ENCODE measurements at regions not wholly inside any gene's neighbourhood (a gene's known extent, or its start where the extent isn't known, plus 50 kb on each side); places are given as distances from the start of the nearest gene placed in this dataset.

- DNase-seq (ENCODE audit: low read depth) = no peak
These were observed 985.0 kb downstream of the BCL11A start for GRCh38 chr2:59568461-59568860.

DNA sequence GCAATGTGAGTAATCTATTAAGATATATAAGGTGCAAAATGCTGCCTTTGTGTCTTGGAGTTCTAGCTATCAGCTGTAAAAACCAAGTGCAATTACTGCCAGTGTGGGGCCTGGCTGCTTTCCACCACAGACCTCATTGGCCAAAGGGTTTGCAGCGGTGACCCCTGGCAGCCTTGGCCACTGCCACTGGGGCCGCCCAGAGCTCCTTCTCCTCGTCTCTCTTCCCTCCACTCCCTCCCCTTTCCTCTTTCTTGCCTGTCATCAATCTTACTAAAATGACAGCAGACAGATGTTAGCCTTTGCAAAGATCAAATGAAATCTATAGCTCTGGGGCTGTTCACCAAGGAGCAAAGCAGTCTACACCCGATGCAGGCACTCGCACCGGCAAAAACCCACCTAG, 986.3 kb downstream of the BCL11A start:
- DNase-seq (ENCODE audit: low read depth) = no peak

GRCh38 chr2:59566739-59567138, 986.7 kb downstream of the BCL11A start:
- DNase-seq (ENCODE audit: low read depth) = no peak

DNA sequence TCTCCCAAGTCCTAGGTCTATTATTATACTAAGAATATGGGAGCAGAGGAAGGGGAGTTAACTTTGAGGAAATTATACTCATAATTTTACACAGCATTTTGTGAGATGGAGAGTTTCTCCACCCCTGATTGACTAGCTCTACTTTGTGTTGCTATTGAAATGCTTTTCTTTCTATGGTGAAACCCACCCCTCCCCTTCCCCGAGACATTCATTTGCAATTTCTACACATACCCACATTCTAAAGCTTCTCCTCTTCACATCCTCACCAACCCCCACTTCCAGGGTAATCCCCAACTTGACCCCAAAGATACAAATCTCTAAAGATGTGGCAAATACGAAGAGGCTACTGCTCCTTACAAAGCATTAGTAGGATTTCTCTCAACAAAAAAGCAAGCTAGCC, 992.2 kb downstream of the BCL11A start:
- DNase-seq (ENCODE audit: low read depth) = no peak

GRCh38 chr2:59560769-59561168, 992.7 kb downstream of the BCL11A start:
- no peak for DNase-seq (ENCODE audit: low read depth)

GRCh38 chr2:59540864-59541263, 1012.6 kb downstream of the BCL11A start:
- DNase-seq (ENCODE audit: low read depth) = no peak

- DNase-seq (ENCODE audit: low read depth) = no peak
These were observed 1015.0 kb downstream of the BCL11A start for GRCh38 chr2:59538398-59538911.

DNA sequence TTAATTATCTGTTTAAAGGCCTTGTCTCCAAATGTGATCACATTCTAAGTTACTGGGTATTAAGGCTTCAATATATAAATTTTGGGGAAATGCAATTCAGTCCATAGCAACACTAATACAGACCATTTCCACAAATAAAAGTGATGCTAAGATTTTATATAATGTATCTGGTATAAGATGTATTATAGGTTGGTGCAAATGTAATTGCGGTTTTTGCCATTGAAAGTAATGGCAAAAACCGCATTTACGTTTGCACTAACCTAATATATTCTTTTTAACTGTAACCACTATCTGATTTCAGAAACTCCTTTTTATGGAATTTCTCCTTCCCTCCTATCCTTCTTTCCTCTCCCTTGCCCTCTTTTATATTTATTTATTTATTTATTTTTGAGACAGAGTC, 1020.6 kb downstream of the BCL11A start:
- no peak for DNase-seq (ENCODE audit: low read depth)

DNA sequence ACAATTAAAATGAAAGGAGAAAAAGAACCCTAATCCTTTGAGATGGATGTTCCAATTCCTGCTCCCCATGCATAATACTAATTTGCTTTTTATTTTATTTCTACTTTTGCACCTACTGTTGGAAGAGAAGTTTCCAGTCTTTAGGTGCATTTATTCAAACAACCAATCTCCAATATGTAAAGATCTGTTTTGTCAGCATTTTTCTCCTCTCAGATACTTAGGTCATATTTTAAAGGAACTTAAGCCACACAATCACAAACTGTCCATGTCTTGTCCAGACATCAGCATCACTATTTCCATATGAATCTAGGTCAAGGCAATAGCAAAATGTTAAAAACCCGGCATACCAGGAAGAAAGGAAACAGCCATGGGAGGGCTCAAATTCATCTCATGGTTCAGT, 1023.2 kb downstream of the BCL11A start:
- DNase-seq (ENCODE audit: low read depth) = no peak

- no peak for DNase-seq (ENCODE audit: low read depth)
These were observed 1023.7 kb downstream of the BCL11A start for GRCh38 chr2:59529726-59530125.

- DNase-seq (ENCODE audit: low read depth) = no peak
These were observed 1024.9 kb downstream of the BCL11A start for GRCh38 chr2:59528525-59528924.

DNA sequence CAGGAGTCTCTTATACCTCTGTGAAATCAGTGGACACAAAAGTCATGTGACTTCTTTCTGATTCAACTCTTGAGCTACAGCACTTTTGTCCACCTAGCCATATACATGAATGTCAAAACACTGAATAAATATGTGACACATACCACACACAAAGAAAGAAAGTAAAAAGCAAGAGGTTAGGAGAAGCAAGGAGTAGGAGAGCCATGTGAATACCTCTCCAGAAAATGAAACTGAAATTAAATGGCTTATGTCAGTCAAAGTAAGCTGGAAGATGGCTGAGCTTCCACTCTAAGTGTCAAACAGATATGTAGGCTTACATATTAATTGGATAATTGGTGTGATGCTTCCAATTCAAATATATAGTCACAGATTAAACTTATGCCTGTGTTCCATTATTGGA, 1050.5 kb downstream of the BCL11A start:
- no peak for DNase-seq (ENCODE audit: low read depth)

DNA sequence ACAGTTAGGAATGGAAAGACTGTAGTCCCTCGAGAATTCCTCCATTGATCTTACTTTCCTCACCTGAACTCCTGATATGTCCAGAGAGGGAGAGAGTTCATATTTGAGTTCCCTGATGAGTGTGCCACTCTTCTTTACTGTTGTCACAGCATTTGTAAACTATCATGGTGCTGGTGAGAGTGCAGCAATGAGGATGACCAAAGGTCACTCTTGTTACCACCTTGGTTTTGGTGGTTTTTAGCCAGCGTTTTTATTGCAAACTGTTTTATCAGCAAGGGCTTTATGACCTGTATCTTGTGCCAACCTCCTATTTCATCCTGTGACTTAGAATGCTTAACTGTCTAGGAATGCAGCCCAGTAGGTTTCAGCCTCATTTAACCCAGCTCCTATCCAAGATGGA, 1062.5 kb downstream of the BCL11A start:
- DNase-seq (ENCODE audit: low read depth) = no peak

GRCh38 chr2:59490192-59490591, 1063.3 kb downstream of the BCL11A start:
- no peak for DNase-seq (ENCODE audit: low read depth)

GRCh38 chr2:59484673-59485072, 1068.8 kb downstream of the BCL11A start:
- DNase-seq (ENCODE audit: low read depth) = no peak

DNA sequence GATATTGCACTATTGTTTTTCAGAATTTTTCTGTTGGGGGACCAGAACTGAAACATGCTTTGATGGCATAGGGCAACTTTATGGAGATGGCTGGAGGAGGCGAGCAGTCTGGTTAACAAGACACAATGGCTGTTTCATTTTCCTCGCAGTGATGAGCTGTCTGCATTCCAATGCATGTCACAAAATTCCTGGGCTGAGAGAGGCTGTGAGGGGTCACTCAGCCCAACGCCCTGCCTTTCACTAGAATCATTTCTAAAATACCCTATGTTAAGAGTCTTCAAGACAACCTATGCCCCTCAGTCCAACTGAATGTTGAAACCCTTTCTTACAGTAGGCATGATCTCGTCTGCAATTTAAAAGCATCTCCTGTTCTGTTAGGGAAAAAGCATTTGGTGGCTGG, 1090.0 kb downstream of the BCL11A start:
- no peak for DNase-seq (ENCODE audit: low read depth)

GRCh38 chr2:59462422-59463197, 1090.8 kb downstream of the BCL11A start:
- DNase-seq (ENCODE audit: low read depth) = no peak

DNA sequence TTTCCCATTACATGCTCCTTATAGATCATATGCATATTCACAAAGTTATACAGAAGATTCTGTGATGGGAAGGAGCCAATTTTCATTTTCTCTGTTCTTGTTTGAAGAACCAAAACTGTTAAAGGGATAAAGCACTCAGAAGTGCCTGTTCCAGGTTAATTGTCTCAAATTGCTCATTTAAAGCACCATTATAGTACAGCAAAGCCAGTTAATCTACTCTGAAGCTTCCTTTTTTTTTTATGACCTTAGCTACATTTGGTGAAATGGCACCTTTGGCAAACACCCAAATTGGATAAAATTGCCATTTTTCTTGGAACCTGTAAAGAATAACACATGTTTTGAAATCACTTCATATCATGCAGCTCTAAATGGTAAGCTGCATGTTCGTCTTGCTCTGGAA, 1092.3 kb downstream of the BCL11A start:
- no peak for DNase-seq (ENCODE audit: low read depth)

- DNase-seq (ENCODE audit: low read depth) = no peak
These were observed 1094.7 kb downstream of the BCL11A start for GRCh38 chr2:59458800-59459199.

GRCh38 chr2:59456285-59456684, 1097.2 kb downstream of the BCL11A start:
- no peak for DNase-seq (ENCODE audit: low read depth)

DNA sequence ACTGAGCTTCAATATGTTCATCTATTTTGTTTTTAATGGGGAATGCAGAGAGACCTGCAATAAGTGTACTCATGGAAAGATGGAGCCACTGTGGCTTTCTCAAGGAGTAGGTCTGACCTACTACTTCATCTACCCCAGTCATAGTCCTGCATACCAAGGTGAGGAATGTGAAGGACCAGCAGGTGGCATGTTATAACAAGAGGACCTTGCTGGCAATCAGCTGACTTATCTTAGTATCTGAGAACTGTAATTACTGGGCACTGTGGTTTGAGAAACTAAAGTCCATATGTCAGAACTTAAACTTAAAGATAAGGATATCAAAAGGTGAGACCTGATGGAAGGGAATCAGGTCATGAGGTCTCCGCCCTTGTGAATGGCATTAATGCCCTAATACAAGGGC, 1104.2 kb downstream of the BCL11A start:
- no peak for DNase-seq (ENCODE audit: low read depth)

DNA sequence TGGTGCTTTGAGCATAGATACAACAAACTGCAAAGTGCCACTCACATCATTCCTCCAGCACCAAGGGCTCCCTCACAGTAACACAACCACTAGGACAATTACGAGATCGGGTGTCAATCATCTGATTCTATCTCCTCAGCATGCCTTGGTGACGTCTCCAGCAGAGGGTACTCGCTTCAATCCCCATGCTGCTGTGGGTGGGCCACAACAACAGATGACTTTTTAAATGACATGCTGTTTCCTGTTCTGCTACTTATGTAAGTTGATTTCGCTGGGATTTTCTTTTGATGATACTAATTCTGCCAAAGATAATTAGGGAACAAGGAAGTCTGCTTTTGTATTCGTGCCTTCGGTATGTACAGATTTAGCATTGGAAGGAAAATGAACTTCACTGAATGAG, 1113.0 kb downstream of the BCL11A start:
- DNase-seq (ENCODE audit: low read depth) = no peak

DNA sequence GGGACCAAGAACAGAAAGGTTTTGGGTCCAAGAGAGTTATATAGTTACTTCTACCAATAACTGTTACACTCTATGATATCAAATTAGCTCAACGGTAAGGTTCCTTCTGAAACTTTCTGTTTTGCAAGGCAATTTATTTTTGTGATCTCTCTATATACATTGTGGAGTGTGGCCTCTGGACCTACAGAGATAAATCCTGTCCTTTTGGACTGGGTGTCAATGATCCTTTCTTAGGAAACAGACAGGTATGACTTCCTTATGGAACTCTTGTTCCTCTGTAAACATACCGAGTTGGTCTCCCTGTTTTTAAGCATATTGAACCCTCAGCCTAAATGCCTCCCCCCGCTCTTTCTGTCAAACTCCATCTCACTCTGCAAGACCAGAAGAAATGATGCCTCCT, 1117.8 kb downstream of the BCL11A start:
- DNase-seq (ENCODE audit: low read depth) = no peak

GRCh38 chr2:59428940-59429339, 1124.5 kb downstream of the BCL11A start:
- DNase-seq (ENCODE audit: low read depth) = no peak
